Mammary epithelial cell (primary cell): ENCODE measurements at regions not wholly inside any gene's neighbourhood (a gene's known extent, or its start where the extent isn't known, plus 50 kb on each side); places are given as distances from the start of the nearest gene placed in this dataset.

ENCODE experiments used
- EZH2 ChIP-seq: IDR thresholded peaks from 2 replicates; pipeline ENCODE4 v1.6.1; 2012; ENCODE audit warnings: low read length, inconsistent platforms, borderline replicate concordance
- TF ChIP-seq, protein P1 (sequence below), 2 donors: IDR thresholded peaks in 1 of 2; conservative IDR thresholded peaks in 1 of 2; 2 replicates each; pipeline ENCODE4 v1.5.1; 2011 to 2012; ENCODE audit warnings: inconsistent platforms in 2 of 2, low read length in 2 of 2, mild to moderate bottlenecking in 2 of 2, control low read depth in 1 of 2, low read depth in 1 of 2; ENCODE audit not compliant: insufficient read depth in 1 of 2; ENCODE audit errors: extremely low read depth in 1 of 2

DNA sequence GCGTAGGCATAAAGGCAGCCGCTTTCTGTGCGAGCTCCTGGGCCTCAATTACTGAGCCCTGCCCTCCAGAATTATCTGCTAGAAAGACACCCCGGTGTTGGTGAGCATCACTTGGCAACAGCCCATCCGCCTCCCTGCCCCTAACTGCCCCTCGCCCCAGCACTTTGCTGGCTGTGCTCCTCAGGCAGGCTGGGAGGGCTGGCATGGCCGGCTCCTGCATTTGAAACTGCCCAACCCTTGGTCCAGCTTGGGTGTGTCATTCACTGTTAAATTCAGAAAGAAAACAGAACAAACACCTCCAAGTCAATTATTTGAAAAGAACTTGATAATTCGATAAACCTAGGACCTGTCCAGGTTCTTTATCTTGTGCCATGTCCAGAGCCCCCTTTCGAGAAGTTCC is 334.2 kb downstream of the IRX2 start:
- TF ChIP-seq, protein P1, sequence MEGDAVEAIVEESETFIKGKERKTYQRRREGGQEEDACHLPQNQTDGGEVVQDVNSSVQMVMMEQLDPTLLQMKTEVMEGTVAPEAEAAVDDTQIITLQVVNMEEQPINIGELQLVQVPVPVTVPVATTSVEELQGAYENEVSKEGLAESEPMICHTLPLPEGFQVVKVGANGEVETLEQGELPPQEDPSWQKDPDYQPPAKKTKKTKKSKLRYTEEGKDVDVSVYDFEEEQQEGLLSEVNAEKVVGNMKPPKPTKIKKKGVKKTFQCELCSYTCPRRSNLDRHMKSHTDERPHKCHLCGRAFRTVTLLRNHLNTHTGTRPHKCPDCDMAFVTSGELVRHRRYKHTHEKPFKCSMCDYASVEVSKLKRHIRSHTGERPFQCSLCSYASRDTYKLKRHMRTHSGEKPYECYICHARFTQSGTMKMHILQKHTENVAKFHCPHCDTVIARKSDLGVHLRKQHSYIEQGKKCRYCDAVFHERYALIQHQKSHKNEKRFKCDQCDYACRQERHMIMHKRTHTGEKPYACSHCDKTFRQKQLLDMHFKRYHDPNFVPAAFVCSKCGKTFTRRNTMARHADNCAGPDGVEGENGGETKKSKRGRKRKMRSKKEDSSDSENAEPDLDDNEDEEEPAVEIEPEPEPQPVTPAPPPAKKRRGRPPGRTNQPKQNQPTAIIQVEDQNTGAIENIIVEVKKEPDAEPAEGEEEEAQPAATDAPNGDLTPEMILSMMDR (conservative IDR thresholded peaks at IDR 0.05 in 1 of 2, IDR thresholded peaks at IDR 0.05 in 1 of 2; ENCODE audit: extremely low read depth in 1 of 2, insufficient read depth in 1 of 2, low read depth in 1 of 2, low read length in 2 of 2), result no peak
- TF ChIP-seq EZH2, result no peak
